GM12878 (cell line): ENCODE measurements at regions not wholly inside any gene's neighbourhood (a gene's known extent, or its start where the extent isn't known, plus 50 kb on each side); places are given as distances from the start of the nearest gene placed in this dataset.

Source experiments
- EZH2 ChIP-seq: IDR thresholded peaks from 2 replicates; pipeline ENCODE4 v1.6.1; 2012; ENCODE audit warnings: low read depth, mild to moderate bottlenecking, control low read depth, inconsistent platforms, low read length, borderline replicate concordance; ENCODE audit not compliant: control insufficient read depth
- SP1 ChIP-seq: IDR thresholded peaks from one replicate; pipeline ENCODE4 v1.6.1; 2011; ENCODE audit warnings: low read depth, low read length
- ZZZ3 ChIP-seq: IDR thresholded peaks from 2 replicates; pipeline ENCODE4 v1.6.1; 2011; ENCODE audit warnings: low read depth; ENCODE audit not compliant: control insufficient read depth, insufficient read length

DNA sequence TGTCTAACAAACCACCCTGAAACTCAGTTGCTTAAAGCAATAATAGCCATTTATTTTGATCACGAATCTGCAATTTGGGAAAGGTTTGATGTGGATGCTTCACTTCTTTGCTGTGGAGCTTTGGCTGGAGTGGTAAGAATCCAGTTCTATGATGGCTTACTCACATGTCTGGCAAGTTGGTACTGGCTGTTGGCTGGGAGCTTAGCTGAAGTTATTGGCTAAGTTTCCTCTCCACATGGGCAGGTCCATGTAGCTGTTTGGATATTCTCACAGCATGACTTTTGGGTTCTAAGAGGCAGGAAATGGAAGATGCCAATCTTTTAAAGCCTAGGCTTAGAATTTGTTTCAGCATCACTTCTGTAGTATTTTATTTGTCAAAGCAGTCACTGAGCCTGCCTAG, 277.6 kb upstream of the NRP1 start:
- TF ChIP-seq EZH2 (no peak), ZZZ3 (no peak), SP1 (no peak)
